Heart left ventricle (tissue), 16 donors: ENCODE measurements at regions not wholly inside any gene's neighbourhood (a gene's known extent, or its start where the extent isn't known, plus 50 kb on each side); places are given as distances from the start of the nearest gene placed in this dataset.

Source experiments
- ATAC-seq, 4 donors: fragments of 200-7000 bp; cut with Tn5 transposase; one replicate each; pipeline ENCODE4 v1.9.1; 2020 to 2022; ENCODE audit warnings: moderate library complexity in 4 of 4, mild to moderate bottlenecking in 3 of 4, moderate number of reproducible peaks in 1 of 4
- DNase-seq, 5 donors: peaks; one replicate each; pipeline ENCODE4 v3.0.0-alpha.2; 2020
- H3K27ac ChIP-seq, 12 donors: fragments of 200-600 bp; sonication (generic) in 4 of 12; one replicate each; pipeline versions ENCODE4 v1.5.0 to v1.8.0; 2016 to 2022; ENCODE audit warnings: mild to moderate bottlenecking in 2 of 12
- H3K27me3 ChIP-seq, 9 donors: fragments of 200-600 bp; sonication (generic) in 2 of 9; one replicate each; pipeline versions ENCODE4 v1.5.1 to v1.8.0; 2016 to 2022; ENCODE audit warnings: mild to moderate bottlenecking in 3 of 9
- H3K36me3 ChIP-seq, 9 donors: fragments of 200-600 bp; sonication (generic) in 2 of 9; one replicate each; pipeline versions ENCODE4 v1.5.0 to v1.8.0; 2018 to 2022; ENCODE audit warnings: mild to moderate bottlenecking in 2 of 9
- H3K4me1 ChIP-seq, 12 donors: fragments of 200-600 bp; sonication (generic) in 4 of 12; one replicate each; pipeline versions ENCODE4 v1.5.0 to v1.8.0; 2016 to 2022; ENCODE audit warnings: mild to moderate bottlenecking in 3 of 12
- H3K4me3 ChIP-seq, 12 donors: fragments of 200-600 bp; sonication (generic) in 4 of 12; one replicate each; pipeline versions ENCODE4 v1.5.0 to v1.8.0; 2017 to 2022; ENCODE audit warnings: mild to moderate bottlenecking in 9 of 12, moderate library complexity in 4 of 12
- H3K9me3 ChIP-seq, 12 donors: fragments of 200-600 bp; sonication (generic) in 4 of 12; one replicate each; pipeline versions ENCODE4 v1.5.0 to v1.8.0; 2016 to 2022; ENCODE audit warnings: mild to moderate bottlenecking in 1 of 12
- CTCF ChIP-seq, 12 donors: fragments of 200-600 bp; sonication (generic) in 4 of 12; IDR thresholded peaks; one replicate each; pipeline versions ENCODE4 v1.5.0 to v1.8.0; 2018 to 2022; ENCODE audit warnings: antibody characterized with exemption in 12 of 12, mild to moderate bottlenecking in 5 of 12
- POLR2A ChIP-seq, 2 donors: fragments of 450-650 bp; IDR thresholded peaks; one replicate each; pipeline ENCODE4 v1.6.1; 2017; ENCODE audit warnings: antibody characterized with exemption in 2 of 2, mild to moderate bottlenecking in 2 of 2, moderate library complexity in 2 of 2
- WGBS, 4 donors: extraction: QIAGEN DNeasy Blood & Tissue Kit in 2 of 4; methylation state at CpG; one replicate each; pipeline versions ENCODE4 v1.1.5 to v1.1.7; 2013 to 2018; 5-methylcytosine and 5-hydroxymethylcytosine counted together
- intact Hi-C, 10 donors: fragments of 100-400 bp; cut with DNase I; formaldehyde crosslinking; loops; one replicate each; pipeline versions ENCODE4 v1.11.1 to v1.14.2; 2022
- donor health status: ischemic (EF 13 %, LVEDD 7.1; RV severe dilation, severe dysfunction).
- donor health status: healthy with polysubstance abuse.
- donor health status: DM: no; HTN: yes; CAD: no.
- donor health status: DM: no; HTN: no; CAD: no.
- donor health status: ischemic (EF 25% LVEDD 6.9; RV normal size, moderate dysfunction).
- donor health status: ischemic (EF 25% LVEDD 5.7; RV mildly dilated, moderate dysfunction).
- donor health status: healthy.
- donor health status: DM: yes; HTN: yes; CAD: no.
- donor health status: ischemic (EF 35%, LVEDD 5.7; RV mildly dilated, moderate dysfunction).
- donor health status: nonischemic (EF 11% LVEDD 7.7; RV severe dilation, severe dysfunction).
- donor health status: DM: yes; HTN: yes; CAD: no.
- donor health status: PGD.
- donor health status: ischemic (EF 29% LVEDD 5.4; RV normal size, mild dysfunction).
- donor health status: nonischemic (EF 23%, LVEDD 6.1; RV moderate dilation, normal function).

GRCh38 chr9:16316911-16317817 is 553.3 kb downstream of the BNC2 start:
- no peak for ATAC-seq
- Histone ChIP-seq H3K9me3 (no peaks in the 10 kb centered on the region), H3K27me3 (no peaks in the 10 kb centered on the region), H3K27ac (no peak overlapping the region), H3K4me1 (peaks cover 0 to 14% (median 0%) of the 10 kb centered on the region in 12 donors), H3K36me3 (no peaks in the 10 kb centered on the region), H3K4me3 (no peak overlapping the region)
- no peak for DNase-seq
- TF ChIP-seq POLR2A (IDR thresholded peaks at IDR 0.05) (no peak), CTCF (IDR thresholded peaks at IDR 0.05) (no peak)
- intact Hi-C loops = no loop called here
- WGBS, 4 donors = 66 to 81% (median 78%) methylated on average over 15 of the region's 15 CpGs

GRCh38 chr9:16318516-16319060 is 551.9 kb downstream of the BNC2 start:
- Histone ChIP-seq H3K27ac (no peak overlapping the region), H3K36me3 (no peaks in the 10 kb centered on the region), H3K9me3 (no peaks in the 10 kb centered on the region), H3K4me1 (peaks cover 0 to 14% (median 0%) of the 10 kb centered on the region in 12 donors), H3K4me3 (no peak overlapping the region), H3K27me3 (no peaks in the 10 kb centered on the region)
- WGBS, 4 donors = 90 to 94% (median 91%) methylated on average over 19 to 20 of the region's 20 CpGs
- intact Hi-C loops = no loop called here
- no peak for ATAC-seq
- TF ChIP-seq POLR2A (IDR thresholded peaks at IDR 0.05) (no peak), CTCF (IDR thresholded peaks at IDR 0.05) (no peak)
- DNase-seq = no peak

GRCh38 chr9:16319646-16320045 is 550.8 kb downstream of the BNC2 start:
- TF ChIP-seq CTCF (IDR thresholded peaks at IDR 0.05) = no peak
- Histone ChIP-seq H3K9me3 (no peaks in the 10 kb centered on the region), H3K27me3 (no peaks in the 10 kb centered on the region), H3K36me3 (no peaks in the 10 kb centered on the region), H3K27ac (no peak overlapping the region), H3K4me1 (peaks cover 0 to 14% (median 0%) of the 10 kb centered on the region in 12 donors), H3K4me3 (no peak overlapping the region)
- ATAC-seq (no peak), DNase-seq (no peak)
- intact Hi-C loops = no loop called here
- WGBS, 4 donors = 90 to 97% (median 94%) methylated on average over 3 of the region's 3 CpGs

GRCh38 chr9:16320338-16320902 is 550.0 kb downstream of the BNC2 start:
- Histone ChIP-seq H3K36me3 (no peaks in the 10 kb centered on the region), H3K4me3 (no peak overlapping the region), H3K4me1 (peaks cover 0 to 14% (median 0%) of the 10 kb centered on the region in 12 donors), H3K9me3 (no peaks in the 10 kb centered on the region), H3K27me3 (no peaks in the 10 kb centered on the region), H3K27ac (no peak overlapping the region)
- 94 to 96% (median 95%) methylated on average over 5 of the region's 5 CpGs for WGBS, 4 donors
- DNase-seq (no peak), ATAC-seq (no peak)
- intact Hi-C loops = no loop called here
- TF ChIP-seq POLR2A (IDR thresholded peaks at IDR 0.05) (no peak), CTCF (IDR thresholded peaks at IDR 0.05) (no peak)
